Bronchial epithelial cell (primary cell): ENCODE measurements at regions not wholly inside any gene's neighbourhood (a gene's known extent, or its start where the extent isn't known, plus 50 kb on each side); places are given as distances from the start of the nearest gene placed in this dataset.

Experiments used
- DNase-seq: peaks from one replicate; pipeline ENCODE4 v3.0.0-alpha.2; 2010; ENCODE audit warnings: low read depth
- FAIRE-seq: peaks from 2 replicates; lab custom pipeline; 2011; peaks lifted over from hg19 to GRCh38; lab: Jason Lieb, UNC
- H3K27me3 ChIP-seq: 2 replicates; pipeline ENCODE4 v1.5.1; 2011; ENCODE audit warnings: low read length; ENCODE audit not compliant: control insufficient read depth, insufficient read depth
- H3K36me3 ChIP-seq: 2 replicates; pipeline ENCODE4 v1.5.1; 2011; ENCODE audit warnings: low read length; ENCODE audit not compliant: control insufficient read depth, insufficient read depth
- H3K4me3 ChIP-seq: 2 replicates; pipeline ENCODE4 v1.5.1; 2011; ENCODE audit warnings: mild to moderate bottlenecking, low read depth, low read length, control low read depth
- TF ChIP-seq, protein P1 (sequence below): IDR thresholded peaks from 2 replicates; pipeline ENCODE4 v1.5.1; 2011; ENCODE audit warnings: mild to moderate bottlenecking, moderate library complexity, low read length, control low read depth, inconsistent platforms; ENCODE audit not compliant: insufficient read depth, severe bottlenecking

DNA sequence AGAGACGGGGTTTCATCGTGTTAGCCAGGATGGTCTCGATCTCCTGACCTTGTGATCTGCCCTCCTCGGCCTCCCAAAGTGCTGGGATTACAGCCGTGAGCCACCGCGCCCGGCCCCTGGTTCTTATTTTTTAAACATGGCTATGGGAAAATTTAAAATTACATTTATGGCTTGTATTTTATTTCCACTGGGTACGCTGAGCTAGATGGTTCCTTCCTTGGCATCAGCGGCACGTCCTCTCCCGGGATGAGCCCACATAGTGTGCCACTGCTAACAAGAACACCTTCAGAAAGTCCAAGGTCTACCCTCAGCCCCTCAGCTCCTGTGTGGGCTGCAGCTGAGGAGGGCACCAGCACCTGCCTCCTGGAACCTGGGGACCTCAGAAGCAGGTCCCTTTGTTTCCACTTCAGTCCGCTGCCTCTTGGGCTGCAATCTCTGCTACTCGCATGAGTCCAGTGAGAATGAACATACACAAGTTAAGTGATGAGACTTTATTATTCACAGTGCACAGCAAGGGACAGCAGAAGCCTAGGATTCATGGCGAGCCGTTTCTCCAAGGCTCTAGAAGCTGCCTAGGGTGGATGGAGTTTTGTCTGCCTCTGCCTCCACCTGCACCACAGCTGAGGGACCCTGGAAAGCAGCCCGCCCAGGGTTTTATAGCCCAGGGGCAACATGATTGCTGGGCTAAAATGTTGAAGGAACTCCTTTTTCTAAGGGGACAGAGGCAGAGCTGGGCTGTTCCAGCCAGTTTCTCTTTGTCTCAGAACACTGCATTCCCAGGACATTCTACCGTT is 107.5 kb upstream of the TEX51 start:
- Histone ChIP-seq H3K4me3 (no peak overlapping the region), H3K36me3 (no peaks in the 10 kb centered on the region), H3K27me3 (no peaks in the 10 kb centered on the region)
- no peak for FAIRE-seq
- TF ChIP-seq, protein P1, sequence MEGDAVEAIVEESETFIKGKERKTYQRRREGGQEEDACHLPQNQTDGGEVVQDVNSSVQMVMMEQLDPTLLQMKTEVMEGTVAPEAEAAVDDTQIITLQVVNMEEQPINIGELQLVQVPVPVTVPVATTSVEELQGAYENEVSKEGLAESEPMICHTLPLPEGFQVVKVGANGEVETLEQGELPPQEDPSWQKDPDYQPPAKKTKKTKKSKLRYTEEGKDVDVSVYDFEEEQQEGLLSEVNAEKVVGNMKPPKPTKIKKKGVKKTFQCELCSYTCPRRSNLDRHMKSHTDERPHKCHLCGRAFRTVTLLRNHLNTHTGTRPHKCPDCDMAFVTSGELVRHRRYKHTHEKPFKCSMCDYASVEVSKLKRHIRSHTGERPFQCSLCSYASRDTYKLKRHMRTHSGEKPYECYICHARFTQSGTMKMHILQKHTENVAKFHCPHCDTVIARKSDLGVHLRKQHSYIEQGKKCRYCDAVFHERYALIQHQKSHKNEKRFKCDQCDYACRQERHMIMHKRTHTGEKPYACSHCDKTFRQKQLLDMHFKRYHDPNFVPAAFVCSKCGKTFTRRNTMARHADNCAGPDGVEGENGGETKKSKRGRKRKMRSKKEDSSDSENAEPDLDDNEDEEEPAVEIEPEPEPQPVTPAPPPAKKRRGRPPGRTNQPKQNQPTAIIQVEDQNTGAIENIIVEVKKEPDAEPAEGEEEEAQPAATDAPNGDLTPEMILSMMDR = no peak
- DNase-seq = no peak

DNA sequence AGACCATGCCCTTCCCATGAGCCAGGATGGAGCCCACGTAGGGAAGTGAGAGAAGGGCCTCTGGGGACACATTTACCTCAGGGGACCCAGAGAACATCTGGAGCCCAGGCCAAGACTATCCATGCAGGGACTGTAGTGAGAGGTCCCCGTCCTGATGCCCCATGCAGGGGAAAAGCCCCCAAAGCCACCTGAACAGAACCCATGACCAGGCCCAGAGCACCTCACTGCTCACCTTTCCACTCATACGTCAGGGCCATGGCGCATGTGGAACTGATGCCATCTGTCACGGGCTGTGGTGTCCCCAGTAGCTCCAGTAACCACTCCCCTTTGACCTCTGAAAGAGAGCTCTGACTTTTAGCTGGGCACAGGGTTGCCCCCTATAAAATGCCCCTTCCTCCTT is 106.5 kb upstream of the TEX51 start:
- DNase-seq = no peak
- Histone ChIP-seq H3K4me3 (no peak overlapping the region), H3K27me3 (no peaks in the 10 kb centered on the region), H3K36me3 (no peaks in the 10 kb centered on the region)
- FAIRE-seq = peak; percentile 43
- TF ChIP-seq, protein P1 = no peak

DNA sequence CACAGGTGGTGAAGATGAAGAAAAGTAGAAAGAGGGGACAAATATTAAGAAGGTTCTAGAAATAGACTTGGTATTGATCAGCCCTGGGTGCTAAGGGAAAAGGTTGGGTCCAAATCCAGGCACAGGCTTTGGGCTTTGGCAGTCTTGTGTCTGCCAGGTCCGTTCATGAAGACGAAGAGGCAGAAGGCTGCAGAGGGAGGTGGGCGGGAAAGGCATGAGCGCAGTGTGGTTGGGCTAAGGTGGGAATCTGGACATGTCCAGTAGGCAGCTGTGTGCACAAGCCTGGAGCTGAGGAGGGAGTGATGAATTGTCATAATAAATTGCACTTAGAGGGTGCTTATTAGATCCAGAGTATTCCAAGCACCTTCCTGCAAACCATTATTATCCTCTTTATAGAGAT is 105.7 kb upstream of the TEX51 start:
- TF ChIP-seq, protein P1 = no peak
- H3K36me3 ChIP-seq = no peaks in the 10 kb centered on the region
- H3K4me3 ChIP-seq = no peak overlapping the region
- DNase-seq (no peak), FAIRE-seq (no peak)
- no peaks in the 10 kb centered on the region for H3K27me3 ChIP-seq

DNA sequence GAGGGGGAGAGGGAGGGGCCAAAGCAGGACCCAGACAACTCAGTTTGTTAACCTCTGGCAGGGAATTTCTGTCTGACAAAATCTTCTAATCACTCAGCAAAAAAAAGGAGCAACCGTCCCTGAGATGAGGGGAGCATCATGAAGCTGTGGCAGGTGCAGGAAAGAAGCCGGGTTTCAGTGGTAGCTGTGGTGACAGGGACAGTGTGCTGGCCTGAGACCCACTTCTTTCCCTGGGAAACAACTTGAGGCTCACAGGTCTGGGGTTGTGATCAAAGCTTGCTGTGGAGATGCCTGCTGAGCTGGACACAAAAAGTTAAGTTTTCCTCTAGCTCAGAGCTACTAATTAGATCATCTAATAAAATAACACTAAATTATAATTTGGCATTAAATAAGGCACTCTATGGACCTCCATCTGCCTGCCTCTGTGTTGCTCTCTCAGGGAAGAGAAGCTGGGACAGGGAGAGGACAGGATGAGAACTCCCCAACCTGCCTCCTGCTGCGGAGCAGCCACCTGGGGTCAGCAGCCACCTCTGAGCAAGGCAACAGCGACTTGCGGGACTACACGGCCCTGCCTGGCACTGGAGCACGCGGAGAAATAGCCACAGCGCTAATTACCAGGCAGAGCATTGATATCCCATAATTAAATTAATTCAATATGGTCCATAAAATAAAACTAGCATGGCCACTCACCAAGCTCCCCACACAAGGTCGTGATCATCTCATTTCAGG is 104.6 kb upstream of the TEX51 start:
- TF ChIP-seq, protein P1 = no peak
- no peak for DNase-seq

DNA sequence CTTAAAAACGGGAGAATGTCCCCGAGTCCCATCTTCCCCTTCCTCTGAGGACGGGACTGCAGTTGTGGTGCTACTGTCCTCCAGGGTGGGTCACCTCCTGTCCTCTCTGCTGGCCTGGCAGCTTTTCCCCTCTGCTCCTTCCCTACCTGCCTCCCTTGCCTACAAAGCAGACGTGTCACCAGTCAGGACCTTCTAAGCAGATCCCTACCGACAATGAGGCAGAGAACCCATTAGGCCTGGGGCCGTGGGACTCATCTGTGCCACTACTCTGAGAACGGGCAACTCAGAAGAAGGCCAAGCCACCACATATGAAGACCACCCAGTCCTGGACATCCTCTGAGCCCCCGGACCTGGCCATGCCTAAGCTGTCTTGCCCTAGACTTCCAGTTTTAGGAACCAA is 103.0 kb upstream of the TEX51 start:
- FAIRE-seq = no peak
- no peaks in the 10 kb centered on the region for H3K27me3 ChIP-seq
- DNase-seq = no peak
- no peaks in the 10 kb centered on the region for H3K36me3 ChIP-seq
- H3K4me3 ChIP-seq = no peak overlapping the region
- TF ChIP-seq, protein P1 = no peak

More for the DNA sequence above, 104.6 kb upstream of the TEX51 start:
- Histone ChIP-seq H3K36me3 (no peaks in the 10 kb centered on the region), H3K4me3 (no peak overlapping the region), H3K27me3 (no peaks in the 10 kb centered on the region)
- no peak for FAIRE-seq
